ENCODE measurements at regions not wholly inside any gene's neighbourhood (a gene's known extent, or its start where the extent isn't known, plus 50 kb on each side); places are given as distances from the start of the nearest gene placed in this dataset.

GRCh38 chr2:16466133-16466820 lies 199.4 kb downstream of the CYRIA start:
- H3K27me3 ChIP-seq (ENCODE audit: low read depth): peaks cover 54% of the 10 kb centered on the region
- no peaks in the 10 kb centered on the region for H3K9me3 ChIP-seq (replicated peaks)
- no peak for DNase-seq
- no peak for TF ChIP-seq CTCF (IDR thresholded peaks at IDR 0.05; ENCODE audit: borderline replicate concordance)
- H3K4me1 ChIP-seq: no peaks in the 10 kb centered on the region
- no peaks in the 10 kb centered on the region for H3K36me3 ChIP-seq
- intact Hi-C loops (cut with micrococcal nuclease): no loop called here
- H3K27ac ChIP-seq (replicated peaks): no peak overlapping the region
- no peak overlapping the region for H3K4me3 ChIP-seq

- Histone ChIP-seq H3K36me3 (no peaks in the 10 kb centered on the region), H3K9me3 (replicated peaks) (no peaks in the 10 kb centered on the region), H3K27me3 (ENCODE audit: low read depth) (peaks cover 63% of the 10 kb centered on the region), H3K4me3 (no peak overlapping the region), H3K4me1 (no peaks in the 10 kb centered on the region), H3K27ac (replicated peaks) (no peak overlapping the region)
- no peak for TF ChIP-seq CTCF (IDR thresholded peaks at IDR 0.05; ENCODE audit: borderline replicate concordance)
- no peak for DNase-seq
- intact Hi-C loops (cut with micrococcal nuclease): no loop called here
These were observed 201.0 kb downstream of the CYRIA start for GRCh38 chr2:16464641-16465040.

- no peak for DNase-seq
- Histone ChIP-seq H3K27me3 (ENCODE audit: low read depth) (peaks cover 65% of the 10 kb centered on the region), H3K4me1 (no peaks in the 10 kb centered on the region), H3K9me3 (replicated peaks) (no peaks in the 10 kb centered on the region), H3K36me3 (no peaks in the 10 kb centered on the region), H3K27ac (replicated peaks) (no peak overlapping the region), H3K4me3 (no peak overlapping the region)
- TF ChIP-seq CTCF (IDR thresholded peaks at IDR 0.05; ENCODE audit: borderline replicate concordance): no peak
- intact Hi-C loops (cut with micrococcal nuclease): no loop called here
These were observed 202.7 kb downstream of the CYRIA start for GRCh38 chr2:16462958-16463357.

- Histone ChIP-seq H3K4me3 (no peak overlapping the region), H3K27ac (replicated peaks) (no peak overlapping the region), H3K4me1 (no peaks in the 10 kb centered on the region), H3K36me3 (no peaks in the 10 kb centered on the region), H3K9me3 (replicated peaks) (no peaks in the 10 kb centered on the region), H3K27me3 (ENCODE audit: low read depth) (peaks cover 62% of the 10 kb centered on the region)
- intact Hi-C loops (cut with micrococcal nuclease): no loop called here
- TF ChIP-seq CTCF (IDR thresholded peaks at IDR 0.05; ENCODE audit: borderline replicate concordance): peak; percentile 22
- DNase-seq: no peak
These were observed 204.0 kb downstream of the CYRIA start for GRCh38 chr2:16461672-16462071.

GRCh38 chr2:16459606-16460005 lies 206.0 kb downstream of the CYRIA start:
- Histone ChIP-seq H3K9me3 (replicated peaks) (no peaks in the 10 kb centered on the region), H3K27me3 (ENCODE audit: low read depth) (peaks cover 44% of the 10 kb centered on the region), H3K4me3 (no peak overlapping the region), H3K36me3 (no peaks in the 10 kb centered on the region), H3K4me1 (no peaks in the 10 kb centered on the region), H3K27ac (replicated peaks) (no peak overlapping the region)
- DNase-seq: no peak
- TF ChIP-seq CTCF (IDR thresholded peaks at IDR 0.05; ENCODE audit: borderline replicate concordance): no peak
- intact Hi-C loops (cut with micrococcal nuclease): no loop called here

Measured in left ventricle myocardium inferior (tissue), 1 donor.